ENCODE measurements at regions not wholly inside any gene's neighbourhood (a gene's known extent, or its start where the extent isn't known, plus 50 kb on each side); places are given as distances from the start of the nearest gene placed in this dataset.

DNA sequence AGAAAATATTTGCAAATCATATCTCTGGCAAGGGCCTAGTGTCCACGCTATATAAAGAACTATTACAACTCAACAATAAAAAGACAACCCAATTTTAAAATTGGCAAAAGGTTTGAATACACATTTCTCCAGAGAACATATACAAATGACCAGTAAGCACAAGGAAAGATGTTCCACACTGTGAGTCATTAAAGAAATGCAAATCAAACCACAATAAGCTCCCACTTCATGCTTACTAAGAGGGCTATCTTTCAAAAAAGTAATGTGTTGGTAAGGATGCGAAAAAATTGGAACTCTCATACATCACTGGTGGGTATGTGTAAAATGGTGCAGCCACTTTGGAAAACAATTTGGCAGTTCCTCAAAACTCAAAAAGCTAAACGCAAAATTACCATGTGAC, 884.0 kb upstream of the INTU start:
- TF ChIP-seq, protein P1, sequence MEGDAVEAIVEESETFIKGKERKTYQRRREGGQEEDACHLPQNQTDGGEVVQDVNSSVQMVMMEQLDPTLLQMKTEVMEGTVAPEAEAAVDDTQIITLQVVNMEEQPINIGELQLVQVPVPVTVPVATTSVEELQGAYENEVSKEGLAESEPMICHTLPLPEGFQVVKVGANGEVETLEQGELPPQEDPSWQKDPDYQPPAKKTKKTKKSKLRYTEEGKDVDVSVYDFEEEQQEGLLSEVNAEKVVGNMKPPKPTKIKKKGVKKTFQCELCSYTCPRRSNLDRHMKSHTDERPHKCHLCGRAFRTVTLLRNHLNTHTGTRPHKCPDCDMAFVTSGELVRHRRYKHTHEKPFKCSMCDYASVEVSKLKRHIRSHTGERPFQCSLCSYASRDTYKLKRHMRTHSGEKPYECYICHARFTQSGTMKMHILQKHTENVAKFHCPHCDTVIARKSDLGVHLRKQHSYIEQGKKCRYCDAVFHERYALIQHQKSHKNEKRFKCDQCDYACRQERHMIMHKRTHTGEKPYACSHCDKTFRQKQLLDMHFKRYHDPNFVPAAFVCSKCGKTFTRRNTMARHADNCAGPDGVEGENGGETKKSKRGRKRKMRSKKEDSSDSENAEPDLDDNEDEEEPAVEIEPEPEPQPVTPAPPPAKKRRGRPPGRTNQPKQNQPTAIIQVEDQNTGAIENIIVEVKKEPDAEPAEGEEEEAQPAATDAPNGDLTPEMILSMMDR (IDR thresholded peaks at IDR 0.05), result no peak
- TF ChIP-seq POLR2A (IDR thresholded peaks at IDR 0.05) (no peak), POLR2AphosphoS5 (IDR thresholded peaks at IDR 0.05) (no peak), EP300 (IDR thresholded peaks at IDR 0.05) (no peak)
